HL-60 (cell line): ENCODE measurements at regions not wholly inside any gene's neighbourhood (a gene's known extent, or its start where the extent isn't known, plus 50 kb on each side); places are given as distances from the start of the nearest gene placed in this dataset.

ENCODE experiments used
- GABPA ChIP-seq: IDR thresholded peaks from 2 replicates; pipeline ENCODE4 v1.6.1; 2012; ENCODE audit warnings: low read depth
- POLR2AphosphoS5 ChIP-seq: IDR thresholded peaks from 2 replicates; pipeline ENCODE4 v1.6.1; 2012; ENCODE audit warnings: low read depth
- SPI1 ChIP-seq: IDR thresholded peaks from 2 replicates; pipeline ENCODE4 v1.6.1; 2012; ENCODE audit warnings: low read depth, mild to moderate bottlenecking, borderline replicate concordance
- TF ChIP-seq, protein P1 (sequence below): IDR thresholded peaks from one replicate; pipeline ENCODE4 v1.5.1; 2011; ENCODE audit warnings: low read length, control low read depth, inconsistent platforms; ENCODE audit not compliant: insufficient read depth
- TF ChIP-seq, protein P2 (sequence below): IDR thresholded peaks from 2 replicates; pipeline ENCODE4 v1.6.1; 2012; ENCODE audit warnings: low read depth; ENCODE audit not compliant: insufficient replicate concordance

DNA sequence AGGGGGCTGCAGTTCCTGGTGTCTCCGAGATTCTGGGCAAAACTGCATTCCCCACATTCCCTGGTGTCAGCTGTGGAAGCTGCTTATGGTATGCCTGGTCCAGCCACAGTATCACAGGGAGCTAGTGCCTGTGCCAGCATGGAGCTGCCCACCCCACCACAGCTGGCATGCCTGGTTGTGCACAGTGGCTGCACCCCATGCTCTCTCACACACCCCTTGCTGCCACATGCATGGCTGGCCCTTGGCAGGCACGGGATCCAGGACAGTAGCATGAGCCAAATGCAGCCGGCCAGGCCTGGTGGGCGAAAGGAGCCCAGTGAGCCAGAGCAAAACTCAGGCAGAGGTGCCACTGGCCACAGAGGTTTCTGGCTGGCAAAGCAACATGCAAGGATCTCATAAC lies 418.0 kb upstream of the SPOCK3 start:
- TF ChIP-seq, protein P1, sequence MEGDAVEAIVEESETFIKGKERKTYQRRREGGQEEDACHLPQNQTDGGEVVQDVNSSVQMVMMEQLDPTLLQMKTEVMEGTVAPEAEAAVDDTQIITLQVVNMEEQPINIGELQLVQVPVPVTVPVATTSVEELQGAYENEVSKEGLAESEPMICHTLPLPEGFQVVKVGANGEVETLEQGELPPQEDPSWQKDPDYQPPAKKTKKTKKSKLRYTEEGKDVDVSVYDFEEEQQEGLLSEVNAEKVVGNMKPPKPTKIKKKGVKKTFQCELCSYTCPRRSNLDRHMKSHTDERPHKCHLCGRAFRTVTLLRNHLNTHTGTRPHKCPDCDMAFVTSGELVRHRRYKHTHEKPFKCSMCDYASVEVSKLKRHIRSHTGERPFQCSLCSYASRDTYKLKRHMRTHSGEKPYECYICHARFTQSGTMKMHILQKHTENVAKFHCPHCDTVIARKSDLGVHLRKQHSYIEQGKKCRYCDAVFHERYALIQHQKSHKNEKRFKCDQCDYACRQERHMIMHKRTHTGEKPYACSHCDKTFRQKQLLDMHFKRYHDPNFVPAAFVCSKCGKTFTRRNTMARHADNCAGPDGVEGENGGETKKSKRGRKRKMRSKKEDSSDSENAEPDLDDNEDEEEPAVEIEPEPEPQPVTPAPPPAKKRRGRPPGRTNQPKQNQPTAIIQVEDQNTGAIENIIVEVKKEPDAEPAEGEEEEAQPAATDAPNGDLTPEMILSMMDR = no peak
- TF ChIP-seq, protein P2, sequence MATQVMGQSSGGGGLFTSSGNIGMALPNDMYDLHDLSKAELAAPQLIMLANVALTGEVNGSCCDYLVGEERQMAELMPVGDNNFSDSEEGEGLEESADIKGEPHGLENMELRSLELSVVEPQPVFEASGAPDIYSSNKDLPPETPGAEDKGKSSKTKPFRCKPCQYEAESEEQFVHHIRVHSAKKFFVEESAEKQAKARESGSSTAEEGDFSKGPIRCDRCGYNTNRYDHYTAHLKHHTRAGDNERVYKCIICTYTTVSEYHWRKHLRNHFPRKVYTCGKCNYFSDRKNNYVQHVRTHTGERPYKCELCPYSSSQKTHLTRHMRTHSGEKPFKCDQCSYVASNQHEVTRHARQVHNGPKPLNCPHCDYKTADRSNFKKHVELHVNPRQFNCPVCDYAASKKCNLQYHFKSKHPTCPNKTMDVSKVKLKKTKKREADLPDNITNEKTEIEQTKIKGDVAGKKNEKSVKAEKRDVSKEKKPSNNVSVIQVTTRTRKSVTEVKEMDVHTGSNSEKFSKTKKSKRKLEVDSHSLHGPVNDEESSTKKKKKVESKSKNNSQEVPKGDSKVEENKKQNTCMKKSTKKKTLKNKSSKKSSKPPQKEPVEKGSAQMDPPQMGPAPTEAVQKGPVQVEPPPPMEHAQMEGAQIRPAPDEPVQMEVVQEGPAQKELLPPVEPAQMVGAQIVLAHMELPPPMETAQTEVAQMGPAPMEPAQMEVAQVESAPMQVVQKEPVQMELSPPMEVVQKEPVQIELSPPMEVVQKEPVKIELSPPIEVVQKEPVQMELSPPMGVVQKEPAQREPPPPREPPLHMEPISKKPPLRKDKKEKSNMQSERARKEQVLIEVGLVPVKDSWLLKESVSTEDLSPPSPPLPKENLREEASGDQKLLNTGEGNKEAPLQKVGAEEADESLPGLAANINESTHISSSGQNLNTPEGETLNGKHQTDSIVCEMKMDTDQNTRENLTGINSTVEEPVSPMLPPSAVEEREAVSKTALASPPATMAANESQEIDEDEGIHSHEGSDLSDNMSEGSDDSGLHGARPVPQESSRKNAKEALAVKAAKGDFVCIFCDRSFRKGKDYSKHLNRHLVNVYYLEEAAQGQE = no peak
- TF ChIP-seq POLR2AphosphoS5 = no peak
- TF ChIP-seq GABPA = no peak
- TF ChIP-seq SPI1 = no peak
